ENCODE measurements at regions not wholly inside any gene's neighbourhood (a gene's known extent, or its start where the extent isn't known, plus 50 kb on each side); places are given as distances from the start of the nearest gene placed in this dataset.
A peak's percentile ranks its signal among the peaks of the same experiment; 100 is the strongest.

- Histone ChIP-seq H3K36me3 (no peaks in the 10 kb centered on the region), H3K27me3 (no peaks in the 10 kb centered on the region), H4K20me1 (ENCODE audit: low read depth) (no peaks in the 10 kb centered on the region), H3K9me3 (ENCODE audit: low read depth) (no peaks in the 10 kb centered on the region), H3K9ac (no peak overlapping the region), H3K79me2 (ENCODE audit: low read depth) (no peaks in the 10 kb centered on the region), H3K27ac (no peak overlapping the region), H3K4me1 (no peaks in the 10 kb centered on the region), H3F3A (ENCODE audit: low read depth) (no peaks in the 10 kb centered on the region), H3K4me2 (no peak overlapping the region), H3K4me3 (no peak overlapping the region), H2AFZ (replicated peaks) (no peak overlapping the region)
- DNase-seq (ENCODE audit: low spot score), result no peak
- Mint-ChIP-seq H3K36me3 (no peaks in the 10 kb centered on the region), H3K9me3 (no peaks in the 10 kb centered on the region), H3K4me1 (peaks cover 2% of the 10 kb centered on the region), H3K27me3 (ENCODE audit: insufficient read depth, low read depth) (no peaks in the 10 kb centered on the region), H3K27ac (no peak overlapping the region), H3K4me3 (no peak overlapping the region)
- no peak for TF ChIP-seq EZH2phosphoT487 (IDR thresholded peaks at IDR 0.05)
- TF ChIP-seq, protein P1, sequence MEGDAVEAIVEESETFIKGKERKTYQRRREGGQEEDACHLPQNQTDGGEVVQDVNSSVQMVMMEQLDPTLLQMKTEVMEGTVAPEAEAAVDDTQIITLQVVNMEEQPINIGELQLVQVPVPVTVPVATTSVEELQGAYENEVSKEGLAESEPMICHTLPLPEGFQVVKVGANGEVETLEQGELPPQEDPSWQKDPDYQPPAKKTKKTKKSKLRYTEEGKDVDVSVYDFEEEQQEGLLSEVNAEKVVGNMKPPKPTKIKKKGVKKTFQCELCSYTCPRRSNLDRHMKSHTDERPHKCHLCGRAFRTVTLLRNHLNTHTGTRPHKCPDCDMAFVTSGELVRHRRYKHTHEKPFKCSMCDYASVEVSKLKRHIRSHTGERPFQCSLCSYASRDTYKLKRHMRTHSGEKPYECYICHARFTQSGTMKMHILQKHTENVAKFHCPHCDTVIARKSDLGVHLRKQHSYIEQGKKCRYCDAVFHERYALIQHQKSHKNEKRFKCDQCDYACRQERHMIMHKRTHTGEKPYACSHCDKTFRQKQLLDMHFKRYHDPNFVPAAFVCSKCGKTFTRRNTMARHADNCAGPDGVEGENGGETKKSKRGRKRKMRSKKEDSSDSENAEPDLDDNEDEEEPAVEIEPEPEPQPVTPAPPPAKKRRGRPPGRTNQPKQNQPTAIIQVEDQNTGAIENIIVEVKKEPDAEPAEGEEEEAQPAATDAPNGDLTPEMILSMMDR (IDR thresholded peaks at IDR 0.05), result no peak
- TF ChIP-seq EZH2 (IDR thresholded peaks at IDR 0.05), result no peak
Measured at GRCh38 chr14:58738189-58738836, 100.6 kb downstream of the DACT1 start.

- Mint-ChIP-seq H3K27ac (no peak overlapping the region), H3K4me1 (peaks cover 7% of the 10 kb centered on the region), H3K36me3 (no peaks in the 10 kb centered on the region), H3K9me3 (no peaks in the 10 kb centered on the region), H3K27me3 (ENCODE audit: insufficient read depth, low read depth) (peaks cover under 1% of the 10 kb centered on the region), H3K4me3 (no peak overlapping the region)
- no peaks in the 10 kb centered on the region for H3K79me2 ChIP-seq (ENCODE audit: low read depth)
- no peaks in the 10 kb centered on the region for H4K20me1 ChIP-seq (ENCODE audit: low read depth)
- H3K36me3 ChIP-seq, result no peaks in the 10 kb centered on the region
- no peaks in the 10 kb centered on the region for H3K4me1 ChIP-seq
- H2AFZ ChIP-seq (replicated peaks), result no peak overlapping the region
- no peaks in the 10 kb centered on the region for H3K9me3 ChIP-seq (ENCODE audit: low read depth)
- TF ChIP-seq, protein P1 (IDR thresholded peaks at IDR 0.05), result no peak
- TF ChIP-seq EZH2phosphoT487 (IDR thresholded peaks at IDR 0.05), result no peak
- no peak for DNase-seq (ENCODE audit: low spot score)
- no peaks in the 10 kb centered on the region for H3F3A ChIP-seq (ENCODE audit: low read depth)
- H3K27ac ChIP-seq, result no peak overlapping the region
- no peak overlapping the region for H3K9ac ChIP-seq
- H3K4me3 ChIP-seq, result no peak overlapping the region
- H3K4me2 ChIP-seq, result no peak overlapping the region
- H3K27me3 ChIP-seq, result no peaks in the 10 kb centered on the region
Measured at GRCh38 chr14:58738876-58739275, 101.1 kb downstream of the DACT1 start.

DNA sequence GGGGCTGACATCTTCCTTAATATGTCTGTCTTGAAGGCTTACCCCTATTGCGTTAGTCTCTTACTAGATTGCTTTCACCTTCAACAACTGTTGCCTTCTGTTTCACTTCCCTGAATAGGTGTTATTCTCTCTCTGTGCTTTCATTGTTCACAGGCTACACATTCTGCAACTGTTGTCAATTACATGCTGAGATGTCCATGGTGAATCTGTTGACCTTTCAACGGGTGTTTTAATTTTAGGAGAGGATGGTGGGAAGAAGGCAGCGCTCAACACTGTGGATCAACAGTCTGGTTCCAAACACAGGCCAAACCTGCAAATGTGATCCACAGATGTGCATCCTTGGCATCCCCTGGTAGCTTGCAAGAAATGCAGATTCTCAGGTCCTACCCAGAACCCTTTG lies 101.9 kb downstream of the DACT1 start:
- Mint-ChIP-seq H3K27me3 (ENCODE audit: insufficient read depth, low read depth) (peaks cover 2% of the 10 kb centered on the region), H3K4me3 (no peak overlapping the region), H3K36me3 (no peaks in the 10 kb centered on the region), H3K27ac (peak overlapping the region; percentile 31), H3K4me1 (peaks cover 12% of the 10 kb centered on the region), H3K9me3 (no peaks in the 10 kb centered on the region)
- H3K36me3 ChIP-seq, result no peaks in the 10 kb centered on the region
- no peaks in the 10 kb centered on the region for H4K20me1 ChIP-seq (ENCODE audit: low read depth)
- no peak overlapping the region for H3K27ac ChIP-seq
- no peak overlapping the region for H2AFZ ChIP-seq (replicated peaks)
- H3K4me3 ChIP-seq, result no peak overlapping the region
- TF ChIP-seq EZH2phosphoT487 (IDR thresholded peaks at IDR 0.05) (no peak), EZH2 (IDR thresholded peaks at IDR 0.05) (no peak)
- TF ChIP-seq, protein P1 (IDR thresholded peaks at IDR 0.05), result no peak
- no peak overlapping the region for H3K9ac ChIP-seq
- H3F3A ChIP-seq (ENCODE audit: low read depth), result no peaks in the 10 kb centered on the region
- H3K27me3 ChIP-seq, result no peaks in the 10 kb centered on the region
- H3K4me2 ChIP-seq, result no peak overlapping the region
- no peaks in the 10 kb centered on the region for H3K79me2 ChIP-seq (ENCODE audit: low read depth)
- peaks cover 3% of the 10 kb centered on the region for H3K4me1 ChIP-seq
- DNase-seq (ENCODE audit: low spot score), result no peak
- H3K9me3 ChIP-seq (ENCODE audit: low read depth), result no peaks in the 10 kb centered on the region

All from neural progenitor cell (in vitro differentiated cells).